HG03469 (cell line): ENCODE measurements at regions not wholly inside any gene's neighbourhood (a gene's known extent, or its start where the extent isn't known, plus 50 kb on each side); places are given as distances from the start of the nearest gene placed in this dataset.

Source experiments
- ATAC-seq: cut with Tn5 transposase; IDR thresholded peaks from one replicate; pipeline ENCODE4 v1.9.1; 2021; ENCODE audit warnings: mild to moderate bottlenecking, moderate library complexity, moderate number of reproducible peaks; ENCODE audit not compliant: unreplicated experiment

DNA sequence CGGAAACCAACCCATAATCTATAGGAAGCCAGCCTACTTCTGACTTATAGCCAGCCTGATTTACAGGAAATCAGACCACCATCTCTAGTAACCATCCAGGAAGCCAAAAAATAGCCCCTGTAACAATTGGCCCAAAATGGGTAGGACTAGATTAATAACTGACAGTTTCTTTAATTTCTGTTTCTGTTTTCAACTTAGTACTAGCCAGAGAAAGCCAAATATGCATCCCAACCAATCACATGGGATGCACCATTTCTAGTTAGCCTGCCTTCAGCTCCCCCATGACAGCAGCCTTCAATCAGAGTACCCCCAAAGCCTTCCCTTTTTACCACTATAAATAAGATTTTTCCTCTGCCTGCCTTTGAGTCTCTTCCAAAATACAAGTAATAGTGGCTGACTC, 239.1 kb upstream of the GADL1 start:
- ATAC-seq: no peak

DNA sequence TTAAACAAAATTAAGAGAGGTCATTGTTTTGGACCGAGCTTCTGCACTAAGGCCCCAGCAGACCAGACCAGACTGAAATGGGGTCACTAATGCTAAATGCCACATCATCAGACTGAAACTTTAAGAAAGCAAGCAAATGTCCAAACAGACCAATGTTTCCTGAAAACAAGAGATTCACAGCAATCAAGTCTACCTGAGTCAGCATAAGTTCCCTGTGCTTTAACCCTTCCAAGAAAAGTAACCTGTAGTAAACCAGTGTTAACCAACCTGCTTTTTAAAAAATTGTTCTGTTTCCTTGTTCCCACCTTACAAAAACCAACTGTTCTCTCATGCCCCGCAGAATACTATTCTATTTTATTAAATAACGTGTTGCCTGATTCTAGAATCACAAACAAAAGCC, 241.1 kb upstream of the GADL1 start:
- ATAC-seq: no peak

DNA sequence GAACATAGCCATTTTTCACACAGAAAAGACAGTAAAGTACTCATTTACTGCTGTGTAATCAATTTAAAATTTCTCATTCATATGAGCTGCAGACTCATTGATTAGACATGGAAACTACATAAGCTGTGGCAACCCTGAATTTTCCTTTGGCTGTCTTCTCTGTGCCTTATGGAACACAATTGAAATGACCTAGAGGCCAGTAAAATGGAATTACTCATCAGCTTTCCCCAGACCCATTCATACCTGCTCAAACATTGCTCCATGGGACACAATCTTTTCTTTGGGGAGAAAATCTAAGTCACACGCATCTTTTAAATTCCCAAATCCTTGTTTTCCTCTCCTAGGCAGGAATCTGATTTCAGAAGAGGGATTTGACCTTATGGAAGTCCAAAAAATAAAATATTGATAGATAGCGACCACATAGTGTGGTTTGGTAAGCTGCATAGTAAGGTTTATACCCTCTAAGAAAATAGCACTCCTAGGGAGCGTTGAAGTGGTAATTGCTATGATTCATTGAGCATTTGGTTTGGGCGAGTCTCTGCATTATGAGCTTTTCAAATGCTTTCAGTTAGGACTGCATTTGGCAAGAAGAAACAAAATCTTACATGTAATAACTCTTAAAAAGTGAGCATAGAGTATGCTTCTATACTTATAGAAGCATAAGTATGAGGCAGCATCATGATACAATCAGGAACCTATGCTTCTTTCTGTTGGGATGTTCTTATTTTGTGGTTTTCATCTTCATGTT, 243.4 kb upstream of the GADL1 start:
- ATAC-seq: no peak

DNA sequence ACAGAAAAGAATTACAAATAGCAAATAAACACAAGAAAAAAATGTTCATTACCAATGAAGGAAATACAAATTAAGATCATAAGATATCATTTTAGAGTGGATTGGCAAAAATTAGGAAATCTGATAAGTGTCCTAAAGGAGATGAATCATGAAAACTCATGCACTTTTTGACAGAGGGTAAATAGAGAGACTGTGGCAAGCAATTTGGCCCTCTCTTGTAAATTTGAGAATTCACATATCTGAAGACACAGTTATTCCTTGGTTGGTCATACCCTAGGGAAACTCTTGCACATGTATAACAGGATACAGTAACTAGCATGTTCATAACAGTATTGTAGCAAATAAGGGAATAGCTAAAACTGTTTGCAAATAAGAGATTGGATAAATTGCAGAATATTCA, 246.0 kb upstream of the GADL1 start:
- no peak for ATAC-seq

DNA sequence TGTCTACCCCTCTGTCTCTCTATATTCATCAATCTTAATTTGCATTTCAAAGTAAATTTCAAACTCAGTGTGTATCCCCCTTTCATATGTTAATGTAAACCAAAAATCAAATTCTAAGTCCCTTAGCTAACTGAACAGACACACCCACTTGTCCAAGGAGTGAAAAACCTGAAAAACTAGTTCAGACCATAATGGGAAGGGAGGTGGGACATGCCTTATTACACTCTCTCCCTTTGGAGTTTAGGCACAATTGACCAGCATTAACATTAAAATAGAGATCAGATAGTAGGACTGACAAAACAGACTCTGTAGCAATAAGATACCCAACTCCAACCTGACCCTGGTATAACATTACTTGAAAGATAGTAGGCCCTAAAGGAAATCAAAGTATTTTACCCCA, 247.7 kb upstream of the GADL1 start:
- ATAC-seq: no peak

DNA sequence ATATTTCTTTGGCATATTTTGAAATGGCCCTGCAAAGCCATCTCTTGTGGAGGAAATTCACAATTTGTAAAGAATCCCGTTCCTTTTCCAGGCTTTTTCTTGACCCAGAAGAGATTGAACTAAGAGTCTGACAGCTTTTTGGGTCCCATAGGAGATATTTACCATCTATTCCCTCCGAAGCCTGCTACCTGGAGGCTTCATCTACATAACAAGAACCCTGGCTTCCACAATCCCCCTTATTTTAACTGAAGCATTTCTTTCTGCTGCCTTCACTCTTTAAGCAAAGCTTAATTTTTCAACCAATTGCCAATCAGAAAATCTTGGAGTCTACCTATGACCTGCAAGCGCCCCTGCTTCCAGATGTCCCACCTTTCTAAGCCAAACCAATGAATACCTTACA, 248.1 kb upstream of the GADL1 start:
- ATAC-seq: no peak

DNA sequence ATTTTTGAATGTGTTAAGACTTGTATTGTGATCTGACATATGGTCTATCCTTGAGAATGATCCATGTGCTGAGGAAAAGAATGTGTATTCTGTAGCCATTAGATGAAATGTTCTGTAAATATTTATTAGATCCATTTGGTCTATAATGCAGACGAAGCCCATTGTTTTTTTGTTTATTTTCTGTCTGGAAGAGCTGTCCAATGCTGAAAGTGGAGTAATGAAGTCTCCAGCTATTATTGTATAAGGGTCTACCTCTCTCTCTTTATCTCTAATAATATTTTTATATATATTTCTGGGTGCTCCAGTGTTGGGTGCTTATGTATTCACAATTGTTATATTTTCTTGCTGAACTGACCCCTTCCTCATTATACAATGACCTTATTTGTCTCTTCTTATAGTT, 250.6 kb upstream of the GADL1 start:
- no peak for ATAC-seq

DNA sequence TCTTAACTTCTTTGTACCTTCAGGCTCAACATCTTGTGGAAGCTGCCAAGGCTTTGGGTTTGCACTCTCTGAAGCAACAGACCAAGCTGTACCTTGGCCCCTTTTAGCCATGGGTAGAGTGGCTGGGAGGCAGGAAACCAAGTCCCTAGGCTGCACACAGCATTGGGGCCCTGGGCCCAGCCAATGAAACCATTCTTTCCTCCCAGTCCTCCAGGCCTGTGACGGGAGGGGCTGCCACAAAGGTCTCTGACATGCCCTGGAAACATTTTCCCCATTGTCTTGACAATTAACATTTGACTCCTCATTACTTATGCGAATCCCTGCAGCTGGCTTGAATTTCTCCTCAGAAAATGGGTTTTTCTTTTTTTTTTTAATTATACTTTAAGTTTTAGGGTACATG, 253.1 kb upstream of the GADL1 start:
- ATAC-seq: no peak

DNA sequence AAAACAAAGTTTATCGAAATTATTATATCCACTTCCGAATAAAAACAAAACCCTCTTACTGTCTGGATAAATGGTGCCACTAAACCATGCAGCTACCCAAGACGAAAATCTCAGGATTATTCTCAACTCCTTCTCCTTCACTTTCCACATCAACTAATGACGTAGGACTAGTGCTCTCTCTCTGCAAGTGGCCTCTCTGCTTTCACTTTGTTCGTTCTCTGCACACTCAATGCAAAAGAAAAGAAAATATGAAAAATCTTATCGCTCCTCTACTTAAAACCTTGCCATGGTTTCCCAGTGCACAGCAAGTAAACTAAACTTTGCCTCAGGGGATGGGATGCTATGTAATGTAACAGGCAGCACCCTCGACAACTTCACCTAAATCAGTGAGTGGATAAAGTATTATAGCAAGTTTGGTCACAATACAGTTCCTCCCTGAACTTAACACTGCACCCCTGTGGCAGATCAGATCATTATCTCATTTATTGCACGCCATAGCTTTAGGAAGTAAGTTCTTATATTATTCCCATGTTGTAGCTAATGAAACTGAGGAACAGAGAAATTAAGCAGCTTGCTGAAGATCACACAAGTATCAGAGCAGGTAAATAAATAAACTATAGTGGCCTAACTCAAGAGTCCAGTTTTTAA, 262.7 kb upstream of the GADL1 start:
- ATAC-seq: no peak

DNA sequence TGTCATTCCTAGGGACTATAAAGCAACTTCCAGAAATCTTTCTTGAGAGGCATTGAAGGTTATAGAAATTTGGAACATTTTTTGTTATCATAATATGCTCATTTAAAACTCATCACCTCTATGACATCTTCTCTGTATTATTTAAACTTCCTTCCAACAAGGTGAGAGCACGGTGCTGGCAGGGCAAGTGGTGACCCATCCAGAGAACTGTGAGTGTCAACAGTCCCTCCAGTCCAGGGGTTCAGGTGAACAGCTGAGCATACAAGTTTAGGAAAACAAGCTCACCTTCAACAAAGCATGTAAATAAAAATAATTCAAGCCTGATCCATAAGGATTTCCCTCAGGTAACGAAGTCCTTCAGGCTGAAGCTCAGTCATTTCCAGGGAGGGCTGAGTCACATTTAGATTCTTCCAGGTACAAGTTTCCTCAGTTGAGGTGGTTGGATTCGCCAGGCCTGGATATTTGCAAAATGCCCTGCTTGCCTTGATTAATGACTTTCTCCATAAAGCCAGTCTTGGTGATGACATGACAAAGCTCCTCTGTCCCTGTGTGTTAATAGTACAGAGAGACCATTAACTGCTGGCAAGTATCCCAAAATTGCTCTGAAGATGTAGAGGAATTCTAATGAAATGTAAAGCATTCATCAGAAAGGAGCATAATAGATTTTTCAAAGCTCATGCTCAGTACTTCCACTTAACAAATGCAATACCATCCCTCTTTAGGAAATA, 263.6 kb upstream of the GADL1 start:
- ATAC-seq: no peak

DNA sequence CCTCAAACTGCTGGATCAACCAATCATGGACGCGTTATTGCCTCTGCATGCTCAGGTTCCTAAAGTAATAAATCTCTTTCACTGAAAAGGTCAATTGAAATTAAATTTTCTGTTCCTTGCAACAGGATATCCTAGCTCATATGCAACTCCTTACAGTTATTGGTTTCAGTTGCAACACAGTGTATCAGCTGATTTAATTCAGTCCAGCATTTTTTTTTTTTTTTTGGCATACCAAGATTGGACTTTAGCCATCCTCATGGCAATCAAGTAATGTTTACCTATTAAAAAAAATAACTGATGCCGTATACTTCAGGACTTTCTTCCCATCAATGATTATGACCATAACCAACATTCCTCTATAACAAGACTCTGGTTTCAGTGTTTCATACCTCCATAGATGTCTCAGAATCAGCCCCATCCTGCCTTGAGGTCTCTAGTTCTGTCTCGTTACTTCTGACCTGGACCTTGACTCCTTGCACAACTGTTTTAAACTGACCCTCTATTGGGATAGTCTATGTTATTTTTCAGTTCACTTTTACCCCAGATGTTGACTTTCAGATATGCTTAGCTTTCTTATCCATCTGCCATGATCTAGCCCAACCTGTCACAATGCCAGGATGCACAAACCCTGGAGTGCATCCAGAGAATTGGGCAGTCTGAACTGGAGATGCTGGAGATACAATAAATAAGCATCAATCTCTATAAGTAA, 265.0 kb upstream of the GADL1 start:
- ATAC-seq: no peak

DNA sequence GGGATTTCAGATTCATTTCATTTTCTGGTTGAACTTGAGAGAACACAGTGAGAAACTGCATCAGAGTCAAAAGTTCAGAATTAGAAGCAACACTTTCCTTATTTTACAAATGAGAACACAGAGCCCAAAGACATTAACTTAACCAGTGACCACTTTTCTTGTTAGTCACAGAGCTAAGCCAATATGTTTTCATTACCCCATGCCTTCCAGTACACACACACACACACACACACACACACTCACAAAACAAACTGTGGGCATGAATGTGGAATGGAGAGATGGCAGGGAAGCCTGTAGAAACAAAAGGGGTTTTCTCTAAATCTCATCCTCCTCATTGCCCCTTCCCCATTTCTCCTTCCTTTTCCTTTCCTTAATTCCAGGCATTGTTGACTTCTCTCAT, 267.4 kb upstream of the GADL1 start:
- no peak for ATAC-seq

DNA sequence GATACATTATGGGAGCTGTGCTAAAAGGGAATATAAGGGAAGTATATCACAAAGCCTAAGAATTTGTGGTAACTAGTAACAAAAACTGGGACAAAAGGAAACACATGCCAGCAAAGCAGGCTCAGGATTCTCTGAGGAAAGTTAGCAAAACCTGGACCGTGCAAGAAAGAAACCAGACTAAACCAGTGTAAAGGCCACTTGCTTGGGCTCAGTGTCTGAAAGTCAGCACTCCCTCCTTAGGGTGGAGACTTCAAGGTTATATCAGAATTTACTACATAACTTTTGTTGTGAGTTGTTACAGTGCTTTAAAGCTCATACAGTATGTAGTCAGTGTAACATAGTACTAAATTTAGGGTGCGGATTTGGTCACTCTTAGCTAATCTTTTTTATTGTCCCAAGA, 269.9 kb upstream of the GADL1 start:
- ATAC-seq: no peak

DNA sequence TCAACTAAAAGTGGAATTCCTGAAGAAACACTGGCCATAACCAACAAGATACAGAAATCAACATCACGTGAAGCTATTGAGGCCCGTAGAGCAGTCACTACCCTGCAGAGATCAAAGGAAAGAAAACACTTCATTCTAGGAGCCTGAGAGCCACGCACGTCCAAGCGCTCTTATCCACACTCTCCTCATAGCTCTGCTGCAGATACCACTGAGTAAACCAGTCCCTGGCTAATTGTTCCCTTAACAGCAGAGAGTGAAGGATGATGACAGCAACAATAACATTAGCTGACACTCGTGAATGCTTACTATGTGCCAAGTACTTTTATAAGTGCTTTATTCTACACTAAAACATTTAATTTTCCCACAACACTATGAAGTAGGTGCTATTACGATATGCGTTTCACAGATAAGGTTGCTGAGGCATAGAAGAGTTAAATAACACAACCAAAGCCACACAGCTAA, 271.0 kb upstream of the GADL1 start:
- no peak for ATAC-seq

DNA sequence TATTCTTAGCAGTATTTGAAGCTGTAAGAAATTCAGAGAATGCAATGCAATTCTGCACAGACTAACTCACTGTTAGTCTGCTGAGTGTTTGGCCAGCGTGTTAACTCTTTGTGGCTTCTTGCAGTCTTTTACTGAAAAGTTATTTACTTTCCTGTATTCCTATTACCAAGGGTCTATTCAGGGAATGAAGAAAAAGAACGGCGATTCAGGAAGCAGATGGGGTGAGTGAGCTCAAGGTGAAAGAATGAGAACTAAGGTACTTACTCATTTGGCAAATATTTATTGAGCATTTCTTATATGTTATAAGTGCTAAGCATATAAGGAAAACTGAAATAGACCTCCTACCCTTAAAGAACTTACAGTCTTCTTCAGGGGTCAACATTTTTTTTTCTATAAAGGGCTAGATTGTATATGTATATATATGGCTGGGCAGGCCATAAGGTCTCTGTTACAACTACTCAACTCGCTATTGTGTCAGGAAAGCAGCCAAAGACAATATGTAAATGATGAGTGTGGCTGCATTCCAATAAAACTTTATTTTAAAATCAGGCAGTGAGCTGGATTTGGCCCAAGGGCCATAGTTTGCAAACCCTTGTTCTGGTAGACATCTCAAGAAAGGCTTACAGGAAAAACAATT, 271.9 kb upstream of the GADL1 start:
- no peak for ATAC-seq

DNA sequence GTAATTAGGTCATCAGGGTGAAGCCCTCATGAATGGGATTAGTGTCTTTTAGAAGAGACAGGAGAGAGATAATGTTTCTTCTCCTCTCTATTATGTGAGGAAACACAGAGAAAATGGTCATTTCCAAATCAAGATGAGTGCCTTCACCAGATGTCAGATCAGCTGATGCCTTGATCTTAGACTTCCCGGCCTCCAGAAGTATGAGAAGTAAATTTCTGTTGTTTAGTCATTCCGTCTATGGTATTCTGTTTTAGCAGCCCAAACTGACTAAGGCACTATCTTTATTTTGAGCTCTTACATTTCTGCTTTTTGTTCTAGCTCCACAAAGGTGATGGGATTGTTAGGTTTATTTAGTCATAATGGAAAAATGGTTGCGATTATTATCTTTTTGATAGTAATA, 273.2 kb upstream of the GADL1 start:
- no peak for ATAC-seq

DNA sequence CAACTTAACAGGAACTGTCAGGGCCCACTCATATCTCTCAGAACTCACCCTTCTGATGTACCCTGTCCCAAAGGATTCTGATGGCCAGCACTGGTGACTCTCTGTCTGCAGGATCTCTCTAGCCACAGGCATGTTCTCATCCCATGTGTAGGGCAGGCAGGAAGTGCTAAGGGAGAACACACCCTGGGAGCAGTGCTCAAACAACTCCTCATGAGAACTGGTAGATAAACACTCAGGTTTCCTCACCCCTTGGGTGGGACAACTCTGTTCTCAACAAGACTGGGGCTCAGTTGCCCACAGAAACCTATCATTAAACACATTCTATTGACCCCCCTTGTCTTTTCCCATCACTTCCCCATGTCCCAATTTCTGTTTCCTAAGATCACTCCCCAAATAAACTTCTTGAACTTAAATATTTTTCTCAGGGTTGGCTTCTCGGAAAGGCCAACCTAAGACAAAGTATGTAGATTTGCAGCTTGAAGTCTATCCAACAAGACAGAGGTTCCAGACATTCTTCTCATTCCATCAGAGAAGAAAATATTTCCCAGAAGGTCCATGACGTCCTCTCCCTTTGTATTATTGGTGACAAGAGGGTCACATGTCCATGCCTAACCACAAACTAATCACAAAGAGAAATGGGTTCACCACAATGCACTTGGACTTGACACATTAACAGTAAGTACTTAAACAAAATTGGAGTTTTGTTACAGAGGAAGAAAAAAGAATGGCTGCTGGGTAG, 276.6 kb upstream of the GADL1 start:
- no peak for ATAC-seq

DNA sequence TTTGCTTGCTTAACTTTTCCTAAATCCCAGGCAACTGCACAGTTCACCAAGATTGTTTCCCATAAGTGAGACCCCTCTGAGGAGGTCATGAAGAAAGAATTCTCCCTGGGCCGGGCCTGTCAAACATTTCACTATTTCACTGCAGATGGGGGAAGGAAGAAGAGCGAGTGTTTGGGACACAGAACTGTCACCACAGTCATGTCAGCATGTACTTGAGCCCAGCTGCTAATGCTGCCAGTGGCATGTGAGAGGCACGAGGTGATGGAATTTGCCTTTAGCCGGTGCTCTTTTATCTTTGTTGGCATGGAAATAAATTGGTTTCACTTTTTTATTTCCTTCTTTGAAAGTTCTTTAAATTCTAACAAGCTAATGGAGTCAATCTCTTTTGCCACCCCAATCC, 277.9 kb upstream of the GADL1 start:
- no peak for ATAC-seq

DNA sequence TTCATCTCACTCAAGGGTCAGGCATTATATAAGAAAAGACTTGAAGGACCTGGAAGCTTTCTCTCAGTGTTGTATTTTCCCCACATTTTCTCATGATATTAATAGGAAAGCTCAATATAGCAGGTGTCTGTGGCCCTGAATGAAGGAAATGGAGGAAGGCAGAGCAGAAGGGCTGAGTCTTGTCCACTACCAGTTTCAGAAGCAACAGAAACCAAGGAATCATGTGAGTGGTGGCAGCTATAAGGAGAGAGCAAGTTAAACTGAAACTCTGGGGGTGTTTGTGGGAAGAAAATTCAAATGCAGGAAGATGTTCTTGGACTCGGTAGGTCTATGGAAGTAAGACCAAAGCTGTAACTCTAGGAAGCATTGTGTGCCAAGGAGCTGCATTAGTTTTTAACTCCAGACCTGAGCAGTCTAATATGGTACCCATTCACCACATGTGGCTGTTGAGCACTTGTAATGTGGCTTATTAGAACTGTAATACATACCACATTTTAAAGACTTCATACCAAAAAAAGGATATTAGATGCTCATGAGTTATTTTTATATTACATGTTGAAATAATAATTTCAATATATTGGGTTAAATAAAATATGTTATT, 278.8 kb upstream of the GADL1 start:
- ATAC-seq: no peak

DNA sequence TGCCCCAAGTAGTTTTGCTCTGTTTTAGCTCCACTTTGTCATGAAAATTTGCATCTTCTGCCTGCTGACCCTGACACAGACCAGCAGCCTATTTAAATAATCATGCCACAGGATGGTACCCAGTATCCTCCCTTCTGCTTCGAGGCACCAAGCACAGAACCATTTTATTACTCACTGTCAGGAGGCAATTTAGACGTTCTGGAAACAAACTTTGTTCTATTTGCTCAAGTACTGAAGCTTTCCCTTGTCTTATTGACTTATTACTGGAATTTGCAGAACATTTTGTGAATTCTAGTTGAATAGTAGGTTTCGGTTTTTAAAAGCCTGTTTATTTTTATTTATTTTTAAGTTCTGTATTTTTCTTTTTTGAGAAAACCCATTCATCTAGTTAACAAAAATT, 279.6 kb upstream of the GADL1 start:
- ATAC-seq: no peak
